HL-60 (cell line): ENCODE measurements at regions not wholly inside any gene's neighbourhood (a gene's known extent, or its start where the extent isn't known, plus 50 kb on each side); places are given as distances from the start of the nearest gene placed in this dataset.

Experiments used
- POLR2AphosphoS5 ChIP-seq: IDR thresholded peaks from 2 replicates; pipeline ENCODE4 v1.6.1; 2012; ENCODE audit warnings: low read depth
- TF ChIP-seq, protein P1 (sequence below): IDR thresholded peaks from one replicate; pipeline ENCODE4 v1.5.1; 2011; ENCODE audit warnings: low read length, control low read depth, inconsistent platforms; ENCODE audit not compliant: insufficient read depth

DNA sequence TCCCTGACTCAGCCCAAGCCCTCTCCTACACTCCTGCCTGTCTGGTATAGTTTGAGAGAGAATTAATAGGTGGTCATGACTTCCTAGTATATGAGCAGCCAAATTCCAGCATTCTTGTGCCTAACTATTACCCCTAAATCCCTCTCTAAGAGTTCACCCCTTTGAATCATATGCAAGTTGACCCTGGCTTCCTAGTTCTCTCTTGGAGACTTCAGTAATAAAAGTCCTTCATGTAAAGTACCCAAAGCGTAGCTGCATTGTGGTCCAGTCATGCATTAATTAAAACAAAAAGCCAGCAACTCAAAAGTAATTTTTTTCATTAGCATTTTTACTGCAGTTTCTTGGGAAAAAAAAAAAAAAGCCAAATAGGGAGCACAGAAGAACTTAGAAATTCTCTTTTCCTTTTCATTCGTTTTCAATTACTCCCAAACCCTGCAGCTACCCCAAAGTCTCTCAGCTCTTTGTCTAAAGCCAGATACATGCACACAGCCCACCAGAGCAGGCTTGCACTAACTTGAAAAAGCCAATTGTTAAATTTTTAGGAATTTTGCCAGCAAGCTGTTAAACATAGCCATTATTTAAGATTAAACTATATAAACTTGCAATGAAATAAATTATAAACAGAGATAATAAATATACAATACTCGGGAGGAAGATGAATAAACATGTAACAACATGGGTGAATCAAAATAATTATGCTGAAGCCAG lies 50.1 kb upstream of the STT3B start:
- TF ChIP-seq, protein P1, sequence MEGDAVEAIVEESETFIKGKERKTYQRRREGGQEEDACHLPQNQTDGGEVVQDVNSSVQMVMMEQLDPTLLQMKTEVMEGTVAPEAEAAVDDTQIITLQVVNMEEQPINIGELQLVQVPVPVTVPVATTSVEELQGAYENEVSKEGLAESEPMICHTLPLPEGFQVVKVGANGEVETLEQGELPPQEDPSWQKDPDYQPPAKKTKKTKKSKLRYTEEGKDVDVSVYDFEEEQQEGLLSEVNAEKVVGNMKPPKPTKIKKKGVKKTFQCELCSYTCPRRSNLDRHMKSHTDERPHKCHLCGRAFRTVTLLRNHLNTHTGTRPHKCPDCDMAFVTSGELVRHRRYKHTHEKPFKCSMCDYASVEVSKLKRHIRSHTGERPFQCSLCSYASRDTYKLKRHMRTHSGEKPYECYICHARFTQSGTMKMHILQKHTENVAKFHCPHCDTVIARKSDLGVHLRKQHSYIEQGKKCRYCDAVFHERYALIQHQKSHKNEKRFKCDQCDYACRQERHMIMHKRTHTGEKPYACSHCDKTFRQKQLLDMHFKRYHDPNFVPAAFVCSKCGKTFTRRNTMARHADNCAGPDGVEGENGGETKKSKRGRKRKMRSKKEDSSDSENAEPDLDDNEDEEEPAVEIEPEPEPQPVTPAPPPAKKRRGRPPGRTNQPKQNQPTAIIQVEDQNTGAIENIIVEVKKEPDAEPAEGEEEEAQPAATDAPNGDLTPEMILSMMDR: no peak
- TF ChIP-seq POLR2AphosphoS5: no peak
